GM12878 (cell line): ENCODE measurements at regions not wholly inside any gene's neighbourhood (a gene's known extent, or its start where the extent isn't known, plus 50 kb on each side); places are given as distances from the start of the nearest gene placed in this dataset.

Experiments used
- ATAC-seq: fragments of 200-7000 bp; cut with Tn5 transposase; 3 replicates; pipeline ENCODE4 v1.9.1; 2020; ENCODE audit warnings: mild to moderate bottlenecking, moderate library complexity
- BruUV-seq: library from RNA; stranded (reverse); fragments of 400-500 nt; replicated peaks from 2 replicates; lab custom pipeline; 2021; lab: Mats Ljungman, UMichigan
- CTCF ChIA-PET: fragments of 300-600 bp; sonication (Branson Sonifier 250); formaldehyde crosslinking; extraction: SDS; loops from one replicate; lab custom pipeline; 2021; ENCODE audit warnings: inconsistent platforms; lab: Yijun Ruan, JAX
- POLR2A ChIA-PET: fragments of 350-600 bp; formaldehyde crosslinking; extraction: SDS; loops from one replicate; lab custom pipeline; 2021; ENCODE audit warnings: inconsistent platforms; lab: Charles Lee
- RAD21 ChIA-PET: fragments of 300-600 bp; sonication (Branson Sonifier 250); formaldehyde crosslinking; loops from one replicate; lab custom pipeline; 2023; ENCODE audit warnings: antibody characterized with exemption; ENCODE audit not compliant: unreplicated experiment; lab: Charles Lee
- SMC1A ChIA-PET: fragments of 300-600 bp; sonication (Branson Sonifier 250); formaldehyde crosslinking; loops from one replicate; lab custom pipeline; 2023; ENCODE audit not compliant: unreplicated experiment, uncharacterized antibody; lab: Charles Lee
- DNase-seq: peaks from one replicate; pipeline ENCODE4 v3.0.0-alpha.2; 2011; ENCODE audit warnings: low read depth, low spot score
- FAIRE-seq: peaks from 3 replicates; lab custom pipeline; 2011; peaks lifted over from hg19 to GRCh38; lab: Jason Lieb, UNC
- H2AFZ ChIP-seq: 2 replicates; pipeline ENCODE4 v1.6.0; 2011; ENCODE audit warnings: low read depth, low read length, control low read depth; ENCODE audit not compliant: control insufficient read depth
- H3K27ac ChIP-seq: 2 replicates; pipeline ENCODE4 v1.5.1; 2011; ENCODE audit warnings: control low read depth; ENCODE audit not compliant: control insufficient read depth, insufficient read depth
- H3K27me3 ChIP-seq, 2 experiments: replicated peaks in 1 of 2; 2 replicates each; pipeline versions ENCODE4 v1.6.0 to v1.6.1; 2011; ENCODE audit warnings: low read length in 1 of 2; ENCODE audit not compliant: control insufficient read depth in 2 of 2, insufficient read depth in 2 of 2
- H3K36me3 ChIP-seq, 2 experiments: 2 replicates each; pipeline ENCODE4 v1.5.1; 2011; ENCODE audit warnings: low read length in 1 of 2; ENCODE audit not compliant: control insufficient read depth in 2 of 2, insufficient read depth in 2 of 2
- H3K4me1 ChIP-seq: 2 replicates; pipeline ENCODE4 v1.6.1; 2011; ENCODE audit warnings: mild to moderate bottlenecking, low read length, moderate library complexity, mixed read lengths; ENCODE audit not compliant: control insufficient read depth, insufficient read depth
- H3K4me2 ChIP-seq: 2 replicates; pipeline ENCODE4 v1.6.0; 2011; ENCODE audit warnings: control low read depth; ENCODE audit not compliant: control insufficient read depth, insufficient read depth
- H3K4me3 ChIP-seq: fragments of 200-600 bp; sonication (generic); 2 replicates; pipeline ENCODE4 v1.5.1; 2016
- H3K79me2 ChIP-seq: 2 replicates; pipeline ENCODE4 v1.6.0; 2011; ENCODE audit warnings: low read length; ENCODE audit not compliant: control insufficient read depth, insufficient read depth
- H3K9ac ChIP-seq: 2 replicates; pipeline ENCODE4 v1.8.0; 2011; ENCODE audit warnings: low read length, control low read depth, mixed read lengths; ENCODE audit not compliant: control insufficient read depth, insufficient read depth
- H3K9me3 ChIP-seq: replicated peaks from 3 replicates; pipeline ENCODE4 v1.5.1; 2011; ENCODE audit warnings: mild to moderate bottlenecking, low read length; ENCODE audit not compliant: control insufficient read depth, insufficient read depth
- H4K20me1 ChIP-seq: 2 replicates; pipeline ENCODE4 v1.6.0; 2011; ENCODE audit not compliant: control insufficient read depth, insufficient read depth
- CHD1 ChIP-seq: IDR thresholded peaks from 2 replicates; pipeline ENCODE4 v1.6.1; 2012; ENCODE audit warnings: low read depth, low read length, improper control_type of control experiment
- CREM ChIP-seq: IDR thresholded peaks from 2 replicates; pipeline ENCODE4 v1.6.1; 2014; ENCODE audit warnings: antibody characterized with exemption, low read depth
- EP300 ChIP-seq, 2 experiments: fragments of 150-350 bp in 1 of 2; IDR thresholded peaks; 2 replicates each; pipeline ENCODE4 v1.6.1; 2011 to 2012; ENCODE audit warnings: low read depth in 2 of 2, low read length in 2 of 2, borderline replicate concordance in 1 of 2, improper control_type of control experiment in 1 of 2, inconsistent platforms in 1 of 2; ENCODE audit not compliant: control insufficient read depth in 1 of 2
- FOXK2 ChIP-seq: fragments of 450-650 bp; IDR thresholded peaks from 2 replicates; pipeline ENCODE4 v1.6.1; 2017; ENCODE audit warnings: mild to moderate bottlenecking, moderate library complexity
- MEF2A ChIP-seq: IDR thresholded peaks from 2 replicates; pipeline ENCODE4 v1.6.1; 2011; ENCODE audit warnings: low read depth, mild to moderate bottlenecking, low read length, moderate library complexity; ENCODE audit not compliant: insufficient read depth
- WGBS: methylation state at CpG from one replicate; pipeline ENCODE4 v1.1.6; 2016; ENCODE audit warnings: low lambda C conversion rate; ENCODE audit not compliant: insufficient replicate concordance, insufficient coverage; ENCODE audit errors: missing lambda C conversion rate; 5-methylcytosine and 5-hydroxymethylcytosine counted together
- in situ Hi-C: fragments of 300-500 bp; cut with MboI; formaldehyde crosslinking; loops from 9 replicates; pipeline ENCODE4 v1.14.3; 2018; ENCODE audit warnings: mixed read lengths
- intact Hi-C: fragments of 100-400 bp; cut with micrococcal nuclease; formaldehyde crosslinking; loops from one replicate; pipeline ENCODE4 v1.14.2; 2022; ENCODE audit not compliant: unreplicated experiment
- TF ChIP-seq, protein P1 (sequence below): IDR thresholded peaks from 2 replicates; pipeline ENCODE4 v1.6.1; 2012; ENCODE audit warnings: low read length, inconsistent platforms
- TF ChIP-seq, protein P2 (sequence below): fragments of 450-650 bp; IDR thresholded peaks from 2 replicates; pipeline ENCODE4 v1.6.1; 2014; ENCODE audit warnings: mild to moderate bottlenecking

DNA sequence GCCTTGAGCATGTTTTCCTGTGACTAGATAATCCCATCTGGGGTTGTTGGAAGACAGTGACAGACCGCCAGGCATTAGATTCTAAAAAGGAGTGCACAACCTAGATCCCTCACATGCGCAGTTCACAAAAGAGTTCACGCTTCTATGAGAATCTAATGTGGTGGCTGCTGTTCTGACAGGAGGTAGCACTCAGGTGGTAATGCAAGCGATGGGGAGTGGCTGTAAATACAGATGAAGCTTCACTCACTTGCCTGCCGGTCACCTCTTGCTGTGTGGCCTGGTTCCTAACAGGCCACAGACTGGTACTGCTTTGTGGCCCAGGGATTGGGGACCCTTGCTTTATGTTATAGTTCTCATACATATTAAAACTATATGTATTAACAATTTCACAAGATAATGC, 81.9 kb upstream of the TMLHE start (continued):
- no peak for TF ChIP-seq FOXK2
- no peak for TF ChIP-seq CREM
- TF ChIP-seq, protein P1, sequence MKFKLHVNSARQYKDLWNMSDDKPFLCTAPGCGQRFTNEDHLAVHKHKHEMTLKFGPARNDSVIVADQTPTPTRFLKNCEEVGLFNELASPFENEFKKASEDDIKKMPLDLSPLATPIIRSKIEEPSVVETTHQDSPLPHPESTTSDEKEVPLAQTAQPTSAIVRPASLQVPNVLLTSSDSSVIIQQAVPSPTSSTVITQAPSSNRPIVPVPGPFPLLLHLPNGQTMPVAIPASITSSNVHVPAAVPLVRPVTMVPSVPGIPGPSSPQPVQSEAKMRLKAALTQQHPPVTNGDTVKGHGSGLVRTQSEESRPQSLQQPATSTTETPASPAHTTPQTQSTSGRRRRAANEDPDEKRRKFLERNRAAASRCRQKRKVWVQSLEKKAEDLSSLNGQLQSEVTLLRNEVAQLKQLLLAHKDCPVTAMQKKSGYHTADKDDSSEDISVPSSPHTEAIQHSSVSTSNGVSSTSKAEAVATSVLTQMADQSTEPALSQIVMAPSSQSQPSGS = no peak
- TF ChIP-seq, protein P2, sequence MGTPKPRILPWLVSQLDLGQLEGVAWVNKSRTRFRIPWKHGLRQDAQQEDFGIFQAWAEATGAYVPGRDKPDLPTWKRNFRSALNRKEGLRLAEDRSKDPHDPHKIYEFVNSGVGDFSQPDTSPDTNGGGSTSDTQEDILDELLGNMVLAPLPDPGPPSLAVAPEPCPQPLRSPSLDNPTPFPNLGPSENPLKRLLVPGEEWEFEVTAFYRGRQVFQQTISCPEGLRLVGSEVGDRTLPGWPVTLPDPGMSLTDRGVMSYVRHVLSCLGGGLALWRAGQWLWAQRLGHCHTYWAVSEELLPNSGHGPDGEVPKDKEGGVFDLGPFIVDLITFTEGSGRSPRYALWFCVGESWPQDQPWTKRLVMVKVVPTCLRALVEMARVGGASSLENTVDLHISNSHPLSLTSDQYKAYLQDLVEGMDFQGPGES = no peak
- TF ChIP-seq CHD1 = no peak
- no peak for TF ChIP-seq EP300 (IDR thresholded peaks at IDR 0.05; ENCODE audit: borderline replicate concordance in 1 of 2, control insufficient read depth in 1 of 2, low read depth in 2 of 2, low read length in 2 of 2)

DNA sequence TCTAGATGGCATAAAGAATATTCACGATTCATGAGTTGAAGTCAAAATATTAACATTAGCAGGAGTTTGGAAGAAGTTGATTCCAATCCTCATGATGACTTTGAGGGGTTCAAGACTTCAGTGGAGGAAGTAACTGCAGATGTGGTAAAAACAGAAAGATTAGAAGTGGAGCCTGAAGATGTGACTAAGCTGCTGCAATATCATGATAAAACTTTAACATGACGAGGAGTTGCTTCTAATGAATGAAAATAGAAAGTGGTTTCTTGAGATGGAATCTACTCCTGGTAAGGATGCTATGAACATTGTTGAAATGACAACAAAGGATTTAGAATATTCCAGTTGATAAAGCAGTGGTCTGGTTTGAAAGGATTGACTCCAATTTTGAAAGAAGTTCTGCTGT, 70.1 kb upstream of the TMLHE start:
- no peak for TF ChIP-seq MEF2A
- Histone ChIP-seq H3K4me1 (no peaks in the 10 kb centered on the region), H3K79me2 (no peaks in the 10 kb centered on the region), H3K9ac (no peak overlapping the region), H3K9me3 (no peaks in the 10 kb centered on the region), H3K4me3 (no peak overlapping the region), H3K36me3 (no peaks in the 10 kb centered on the region), H3K4me2 (no peak overlapping the region), H2AFZ (no peak overlapping the region), H3K27me3 (no peaks in the 10 kb centered on the region), H4K20me1 (no peaks in the 10 kb centered on the region), H3K27ac (no peak overlapping the region)
- 0% methylated on average over 2 of the region's 2 CpGs for WGBS
- ChIA-PET POLR2A (no interaction called here), CTCF (no interaction called here), SMC1A (no interaction called here), RAD21 (no interaction called here)
- BruUV-seq = no TSS peak
- FAIRE-seq (no peak), ATAC-seq (no peak), DNase-seq (no peak)
- in situ Hi-C loops = no loop called here
- intact Hi-C loops = no loop called here
